Sigmoid colon (tissue), 4 donors: ENCODE measurements at regions not wholly inside any gene's neighbourhood (a gene's known extent, or its start where the extent isn't known, plus 50 kb on each side); places are given as distances from the start of the nearest gene placed in this dataset.

Source experiments
- CTCF ChIP-seq, 4 experiments: fragments of 450-650 bp in 3 of 4; fragments of 200-600 bp in 1 of 4; IDR thresholded peaks; one replicate each; pipeline ENCODE4 v1.5.1; 2016 to 2019; ENCODE audit warnings: antibody characterized with exemption in 4 of 4, mild to moderate bottlenecking in 3 of 4, moderate library complexity in 2 of 4
- EP300 ChIP-seq, 4 donors: sonication (generic); formaldehyde crosslinking; IDR thresholded peaks; one replicate each; pipeline ENCODE4 v1.6.1; 2017; ENCODE audit warnings: antibody characterized with exemption in 4 of 4
- POLR2A ChIP-seq, 2 donors: fragments of 450-650 bp; IDR thresholded peaks; one replicate each; pipeline ENCODE4 v1.6.1; 2016; ENCODE audit warnings: antibody characterized with exemption in 2 of 2, mild to moderate bottlenecking in 2 of 2, moderate library complexity in 2 of 2

GRCh38 chrX:51242212-51242611 is 90.4 kb upstream of the NUDT10 start:
- no peak for TF ChIP-seq EP300 (IDR thresholded peaks at IDR 0.05)
- TF ChIP-seq CTCF (IDR thresholded peaks at IDR 0.05): no peak
- TF ChIP-seq POLR2A (IDR thresholded peaks at IDR 0.05): no peak
